ENCODE measurements at regions not wholly inside any gene's neighbourhood (a gene's known extent, or its start where the extent isn't known, plus 50 kb on each side); places are given as distances from the start of the nearest gene placed in this dataset.

DNA sequence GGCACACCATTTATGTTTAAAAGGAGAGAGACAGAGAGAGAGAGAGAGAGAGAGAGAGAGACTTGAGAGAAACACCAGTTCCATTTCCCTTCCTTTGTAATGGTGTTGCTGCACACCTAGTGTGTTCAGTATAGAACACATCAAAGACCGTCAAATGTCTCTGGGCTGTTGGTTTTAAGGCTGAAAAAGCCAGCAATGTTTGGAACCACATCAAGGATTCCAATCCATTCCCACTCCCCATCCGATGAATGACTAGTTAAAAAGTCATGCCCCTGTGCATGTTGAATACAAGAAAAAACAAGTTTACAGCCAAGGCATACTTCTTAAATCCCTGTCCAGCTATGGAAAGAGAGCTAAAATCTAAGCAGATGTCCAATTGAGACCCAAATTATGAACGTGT, 83.0 kb upstream of the IFNE start:
- DNase-seq, result no peak

DNA sequence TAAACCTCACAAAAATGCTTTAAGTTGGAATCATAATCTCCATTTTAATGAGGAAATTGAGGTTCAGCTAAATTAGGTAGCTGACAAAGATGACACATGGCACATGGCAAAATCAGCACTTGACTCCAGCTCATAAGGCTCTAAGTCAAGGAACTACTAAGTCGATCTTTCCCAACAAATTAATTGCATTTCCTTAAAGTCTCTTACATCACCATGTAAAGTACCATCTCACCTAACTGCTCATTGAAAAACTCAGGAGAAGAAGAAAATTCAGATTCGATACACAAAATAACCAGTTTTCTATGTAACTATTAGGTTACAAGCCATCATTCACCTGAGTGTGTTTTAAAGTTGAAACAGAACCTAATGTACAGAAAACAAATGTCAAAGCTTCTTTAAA, 85.8 kb upstream of the IFNE start:
- DNase-seq, result no peak

DNA sequence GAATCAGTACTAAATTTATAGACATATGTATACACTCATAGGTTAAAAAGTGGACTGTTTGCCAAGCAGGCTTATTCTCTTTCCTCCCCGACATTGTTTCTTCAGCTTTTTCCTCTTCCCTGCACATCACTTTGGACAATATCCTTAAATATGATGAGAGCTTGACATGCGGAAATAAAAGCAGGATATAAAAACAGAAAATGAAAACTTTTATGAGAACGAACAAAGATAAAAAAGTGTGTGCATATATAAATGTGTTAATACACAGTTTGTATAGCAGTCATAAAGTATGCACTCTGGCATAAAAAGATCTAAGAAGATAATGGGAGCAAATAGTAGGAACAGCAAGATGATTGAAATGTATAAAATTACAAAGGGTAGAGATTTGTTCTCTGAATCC, 86.4 kb upstream of the IFNE start:
- DNase-seq, result no peak

DNA sequence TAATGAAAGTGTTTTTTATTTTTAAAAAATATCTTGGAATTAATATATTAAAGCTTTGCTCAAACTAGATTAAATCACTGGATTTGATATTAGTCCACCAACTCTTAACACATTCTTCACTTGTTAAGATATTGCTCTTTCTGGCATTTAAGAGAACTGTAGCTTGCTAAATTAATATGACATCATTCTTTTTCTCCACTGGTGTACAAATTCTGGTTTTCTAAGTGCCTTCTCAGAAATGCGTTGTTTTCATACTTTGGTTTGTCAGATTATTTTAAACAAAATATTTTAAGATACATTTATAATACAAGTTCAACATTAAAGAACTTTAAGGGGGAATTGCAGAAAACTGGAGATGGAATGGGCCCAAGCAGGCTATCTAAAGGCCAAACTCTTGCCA, 87.6 kb upstream of the IFNE start:
- no peak for DNase-seq

DNA sequence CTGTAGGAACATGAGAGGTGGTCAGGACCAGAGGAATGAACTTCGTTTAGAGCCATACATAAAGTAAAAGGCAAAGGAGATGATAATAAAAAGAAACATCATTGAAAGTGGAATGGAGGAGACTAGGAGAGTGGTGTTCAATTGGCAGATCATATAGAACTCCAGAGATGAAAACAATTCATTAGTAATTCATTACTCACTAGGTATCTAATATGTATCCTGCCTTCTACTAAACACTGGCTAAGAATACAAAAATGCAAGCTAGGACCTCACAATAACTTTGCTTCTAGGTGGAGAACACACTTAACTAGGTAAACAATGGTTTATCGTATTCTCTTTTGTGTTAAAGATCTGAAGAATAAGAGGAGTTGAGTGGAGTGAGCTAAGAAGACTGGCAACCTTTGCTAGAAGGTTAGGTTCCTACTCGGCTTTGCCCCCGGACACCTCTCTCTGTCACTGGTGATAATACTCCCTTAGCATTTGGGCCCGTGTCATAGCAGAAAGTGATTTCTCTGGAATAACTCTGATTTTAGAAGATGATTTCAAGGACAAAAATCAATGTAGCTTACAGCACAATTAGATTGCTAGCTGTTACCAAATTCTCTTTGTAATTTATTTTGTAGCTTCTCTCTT, 88.6 kb upstream of the IFNE start:
- DNase-seq, result no peak

DNA sequence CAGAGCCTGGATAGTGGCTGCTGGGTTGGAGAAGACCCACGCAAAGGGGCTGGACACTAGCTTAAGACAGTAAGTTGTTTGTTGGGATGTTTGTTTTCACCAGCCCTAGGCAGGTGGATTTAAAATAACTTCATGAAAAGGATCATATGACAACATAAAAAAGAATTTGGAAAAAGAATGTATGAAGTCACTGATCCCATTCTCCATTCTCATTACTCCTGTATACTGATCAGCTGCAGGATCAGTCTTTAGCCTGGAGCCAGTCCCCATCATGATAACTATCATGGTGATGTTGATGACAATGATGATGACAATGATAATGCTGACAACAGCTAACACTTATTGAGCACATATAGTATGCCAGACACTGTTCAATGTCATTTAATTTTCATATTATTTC, 92.1 kb upstream of the IFNE start:
- no peak for DNase-seq

DNA sequence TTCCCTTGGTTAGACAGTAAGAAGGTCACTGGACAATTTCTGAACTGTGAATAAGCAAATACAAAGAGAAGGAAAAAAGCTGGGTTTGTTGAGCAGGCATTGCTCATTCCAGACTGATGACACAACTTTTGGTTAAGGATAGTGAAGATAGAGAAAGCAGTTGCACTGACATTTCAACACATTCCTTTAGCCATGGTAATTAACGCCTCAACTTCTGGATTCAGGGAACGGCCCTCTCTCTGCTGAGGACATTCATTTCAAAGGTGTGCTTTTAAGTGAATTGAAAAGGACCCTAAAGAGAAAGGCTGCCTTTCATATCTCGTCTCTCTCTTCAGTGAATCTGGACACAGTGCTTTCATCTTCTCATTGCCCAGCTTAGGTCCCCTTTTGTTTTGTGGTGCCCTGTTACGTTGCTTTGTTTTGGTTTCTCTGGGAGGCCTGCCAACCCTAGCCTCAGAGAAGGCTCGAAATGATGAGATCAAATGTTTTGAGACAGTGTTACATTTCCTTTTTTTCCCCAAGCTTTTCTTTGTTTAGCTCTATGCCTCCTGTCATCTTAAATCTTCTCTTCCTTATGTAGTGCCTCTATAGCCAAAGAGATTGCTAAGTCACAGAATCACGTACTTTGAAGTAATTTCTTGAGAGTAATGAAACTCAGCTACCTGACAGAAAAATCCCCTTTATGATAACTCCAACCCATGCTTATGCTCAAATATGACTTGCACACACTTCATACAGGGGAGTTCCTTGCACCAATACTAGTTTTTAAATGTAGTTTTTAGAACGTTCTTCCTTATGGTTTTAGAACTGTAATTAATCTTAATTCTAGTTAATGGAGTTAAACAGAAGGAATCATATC, 94.4 kb upstream of the IFNE start:
- DNase-seq, result no peak

DNA sequence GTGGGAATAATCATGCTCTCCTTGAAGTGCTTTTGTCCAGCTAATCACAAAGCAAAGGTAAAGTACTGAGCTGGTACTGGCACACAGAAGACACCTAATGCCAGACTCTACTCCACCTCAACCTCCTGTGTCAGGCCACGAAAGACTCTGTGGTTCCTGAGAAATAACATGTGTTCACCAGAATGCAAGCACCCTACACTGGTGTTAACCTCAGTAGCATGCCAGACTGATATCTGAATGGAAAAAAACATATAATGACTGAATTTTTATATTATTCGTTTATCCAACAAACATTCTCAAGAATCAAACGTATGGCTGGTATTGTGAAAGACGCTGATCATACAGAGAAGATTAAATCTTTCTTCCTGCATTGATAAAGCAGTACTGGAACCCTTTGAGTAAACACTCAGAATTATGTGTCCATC, 97.1 kb upstream of the IFNE start:
- DNase-seq, result no peak

DNA sequence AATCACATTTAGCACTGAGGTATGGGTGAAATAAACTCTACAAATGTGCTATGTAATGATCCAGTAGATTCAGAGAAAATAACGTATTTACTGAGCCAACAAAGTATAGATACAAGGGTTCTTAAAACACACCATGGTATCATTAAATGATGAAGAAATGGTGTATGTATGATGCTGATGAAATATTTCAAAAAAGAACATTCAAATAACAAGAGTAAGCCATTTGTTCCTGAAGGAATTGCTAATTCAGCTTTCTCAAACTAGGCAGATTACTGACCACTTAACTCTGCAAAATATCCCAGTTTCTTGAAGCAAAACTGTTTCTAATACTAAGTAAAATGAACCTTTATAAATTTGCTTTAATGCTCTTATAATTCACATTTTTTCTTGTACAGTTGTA, 97.6 kb upstream of the IFNE start:
- DNase-seq, result no peak

DNA sequence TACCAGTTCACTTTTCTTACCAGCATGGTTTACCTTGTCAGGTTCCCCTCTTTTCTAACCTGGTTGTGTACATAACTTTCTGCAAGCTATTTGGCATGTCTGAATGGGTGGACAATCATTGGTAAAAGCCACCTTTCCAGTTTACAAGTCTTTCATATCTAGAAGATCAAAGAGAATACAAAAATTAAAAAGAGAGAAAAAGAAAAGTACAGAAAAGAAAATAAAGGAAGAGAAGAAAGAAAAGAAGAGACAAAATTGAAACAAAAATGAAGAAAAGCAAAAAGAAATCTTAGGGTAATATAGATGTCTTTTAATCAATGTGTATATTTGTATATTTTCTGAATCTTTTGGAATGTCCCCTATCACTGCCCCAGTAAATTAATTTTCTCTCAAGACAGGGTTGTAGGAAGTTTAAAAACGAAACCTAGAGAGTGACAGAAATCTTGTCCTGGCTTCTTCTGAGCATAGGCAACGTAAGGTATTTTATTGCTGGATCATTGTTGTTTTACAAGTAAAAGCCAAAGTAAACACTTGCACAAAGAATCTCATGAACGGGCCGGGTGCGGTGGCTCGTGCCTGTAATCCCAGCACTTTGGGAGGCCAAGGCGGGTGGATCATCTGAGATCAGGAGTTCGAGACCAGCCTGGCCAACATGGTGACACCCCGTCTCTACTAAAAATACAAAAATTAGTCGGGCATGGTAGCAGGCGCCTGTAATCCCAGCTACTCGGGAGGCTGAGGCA, 98.7 kb upstream of the IFNE start:
- DNase-seq, result no peak

DNA sequence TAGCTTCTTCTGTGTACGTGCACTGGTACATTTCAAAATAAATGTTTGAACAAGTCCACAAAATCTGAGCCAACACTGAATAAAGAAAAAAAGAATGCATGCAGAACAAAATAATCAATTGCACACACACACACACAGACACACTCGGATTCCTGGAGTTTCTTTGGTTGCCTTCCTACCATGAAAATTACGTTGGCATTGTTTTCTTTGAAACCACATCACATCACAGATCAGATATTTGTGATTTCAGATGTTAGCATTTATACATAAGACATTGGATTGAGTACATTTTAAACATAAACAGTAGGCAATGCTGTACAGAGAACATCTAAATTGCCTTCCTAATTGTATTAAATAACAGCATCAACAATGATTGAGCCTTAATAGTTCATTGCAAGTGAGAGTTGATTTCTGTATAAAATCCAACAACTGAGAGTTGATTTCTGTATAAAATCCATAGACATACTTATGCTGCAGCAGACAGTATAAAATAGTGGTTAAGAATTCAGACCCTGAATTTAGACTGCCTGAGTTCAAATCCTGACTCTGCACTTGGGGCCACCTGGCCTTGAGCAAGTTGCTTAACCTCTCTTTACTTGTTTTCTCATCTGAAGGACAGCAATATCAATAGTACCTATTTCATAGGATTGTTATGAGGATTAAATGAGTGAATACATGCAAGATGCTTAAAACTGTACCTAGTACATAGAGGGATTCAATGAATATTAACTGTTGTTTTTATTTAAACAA, 101.7 kb upstream of the IFNE start:
- no peak for DNase-seq

DNA sequence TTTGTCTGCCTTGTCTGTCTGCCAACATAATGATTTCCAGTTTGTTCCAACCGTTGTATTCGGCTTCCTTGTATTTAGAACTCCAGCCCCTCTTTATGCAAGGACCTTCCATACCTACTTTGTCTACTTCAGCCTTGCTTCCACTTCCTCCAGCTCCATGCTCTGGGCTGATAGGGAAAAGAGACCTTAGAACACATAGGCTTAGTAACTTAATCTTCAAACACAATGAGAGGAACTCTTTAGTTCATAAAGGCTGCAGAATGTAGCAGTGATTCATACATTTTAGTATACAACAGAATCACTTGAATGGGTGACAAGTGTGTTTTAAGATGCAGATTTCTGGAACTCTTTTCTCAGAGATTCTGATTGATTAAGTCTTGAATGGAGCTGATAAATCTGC, 102.8 kb upstream of the IFNE start:
- DNase-seq, result no peak

DNA sequence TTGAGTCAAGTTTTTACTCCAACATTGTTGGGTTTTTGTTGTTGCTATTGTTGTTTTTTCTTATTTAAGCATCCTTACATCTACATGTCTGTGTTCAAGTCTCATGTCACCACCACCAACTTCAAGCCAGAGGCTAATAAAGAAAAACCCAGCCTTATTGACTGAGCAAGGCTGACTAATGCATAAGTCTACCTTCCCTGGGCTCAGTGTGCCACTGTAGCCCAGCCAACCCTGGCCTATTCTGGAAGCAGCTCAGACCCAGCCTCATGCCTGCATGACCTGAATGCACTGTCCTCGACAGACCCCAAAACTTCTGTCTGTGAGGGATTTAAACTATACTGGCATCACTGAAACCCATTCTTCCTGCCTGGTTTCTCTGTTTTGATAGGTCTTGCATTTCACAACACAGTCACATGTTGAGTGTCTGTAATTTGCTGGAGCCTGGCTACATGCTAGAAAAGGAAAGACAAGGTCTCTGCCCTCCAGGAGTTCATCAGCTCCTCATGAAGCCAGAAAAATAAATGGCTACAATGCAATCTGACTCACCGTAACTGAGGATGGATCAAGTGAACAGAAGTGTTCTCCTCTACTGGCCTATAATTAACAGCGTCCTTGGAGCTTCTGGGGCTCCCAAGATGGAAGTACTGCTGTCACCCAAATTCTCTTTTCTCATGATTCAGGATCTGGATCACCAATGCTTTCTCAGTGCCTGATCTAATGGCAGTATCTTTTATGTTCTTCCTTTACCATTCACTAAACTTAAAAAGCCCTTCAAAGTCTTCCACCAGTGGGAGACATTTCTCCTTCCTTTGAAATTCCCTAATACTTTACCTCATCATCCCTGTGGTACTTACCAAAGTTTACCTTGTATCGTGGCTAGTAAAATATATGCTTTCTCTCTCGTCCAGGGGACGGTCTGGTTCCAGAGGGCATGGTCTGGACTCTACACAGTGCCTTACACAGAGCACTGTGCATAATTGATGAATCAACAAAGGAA, 103.9 kb upstream of the IFNE start:
- DNase-seq, result no peak

DNA sequence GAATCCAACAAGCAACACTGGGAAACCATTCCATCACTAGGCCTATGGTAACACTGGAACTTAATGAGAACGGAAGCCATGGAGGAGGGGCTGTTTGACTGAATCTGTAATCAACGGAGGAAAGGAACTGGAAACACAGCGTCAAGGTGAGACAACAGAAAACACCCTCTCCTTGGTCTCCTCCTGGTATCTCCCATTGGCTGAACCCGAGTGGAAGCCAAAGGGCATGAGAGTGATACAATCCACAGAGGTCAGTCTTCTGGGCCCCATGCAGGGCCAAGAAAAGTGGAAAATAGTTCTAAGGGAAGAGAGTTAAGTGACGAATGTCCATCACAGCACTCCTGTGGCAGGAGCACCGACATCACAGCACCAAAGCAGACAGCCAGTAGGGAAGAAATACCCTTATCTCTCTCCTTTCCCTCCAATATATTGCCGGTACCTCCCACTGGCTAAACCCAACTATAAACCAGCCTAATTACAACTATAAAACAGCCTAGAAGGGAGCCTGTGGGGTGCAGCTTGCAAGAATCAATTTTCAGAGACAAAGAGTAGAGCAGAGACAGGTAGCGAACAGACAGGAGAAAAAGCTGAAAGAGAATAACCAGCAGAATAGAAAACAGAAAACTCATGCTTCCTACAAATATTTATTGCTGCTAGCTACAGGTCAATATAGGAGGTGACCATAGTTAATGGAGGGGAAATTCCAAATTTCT, 107.4 kb upstream of the IFNE start:
- DNase-seq, result no peak

DNA sequence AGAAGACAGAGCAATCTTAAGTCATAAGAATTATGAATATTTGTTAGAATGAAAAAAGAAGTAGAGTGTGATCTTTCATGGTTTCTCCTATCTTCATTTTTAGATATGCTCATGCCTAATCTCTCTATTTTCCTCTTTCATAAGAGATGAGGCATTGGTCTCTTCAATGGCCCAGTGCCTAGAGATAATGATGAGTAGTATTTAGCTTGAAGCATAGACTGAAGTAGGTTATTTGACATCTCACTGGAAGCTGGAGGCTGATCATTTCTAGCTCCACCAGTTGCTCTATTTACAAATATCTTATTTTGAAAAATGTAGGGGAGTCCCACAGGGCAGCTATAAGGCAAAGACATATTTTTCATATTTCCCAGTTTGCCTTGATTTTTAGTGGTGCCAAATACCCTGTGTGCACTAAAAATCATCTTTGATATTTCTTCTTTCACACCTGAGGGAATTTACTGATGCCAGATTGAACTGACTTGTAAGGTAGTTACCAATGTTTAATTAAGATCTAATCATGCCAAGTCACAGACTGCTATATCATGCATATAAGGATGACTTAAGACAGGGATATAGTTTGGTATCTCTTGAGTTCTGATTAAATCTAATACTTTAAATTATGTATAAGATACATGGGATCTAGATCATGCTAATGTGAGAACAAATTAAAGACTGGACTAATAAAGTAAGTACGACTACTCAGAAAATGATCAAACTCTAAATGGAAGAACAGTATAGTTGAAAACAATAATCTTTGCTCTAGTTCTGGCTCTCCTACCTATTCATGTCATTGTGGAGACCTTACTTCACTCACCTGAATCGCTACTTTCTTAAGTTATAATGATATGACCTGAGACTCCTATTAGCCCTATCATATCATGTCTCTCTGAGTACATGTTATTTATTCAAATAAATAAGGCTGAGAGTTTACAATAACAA, 108.2 kb upstream of the IFNE start:
- DNase-seq, result no peak

DNA sequence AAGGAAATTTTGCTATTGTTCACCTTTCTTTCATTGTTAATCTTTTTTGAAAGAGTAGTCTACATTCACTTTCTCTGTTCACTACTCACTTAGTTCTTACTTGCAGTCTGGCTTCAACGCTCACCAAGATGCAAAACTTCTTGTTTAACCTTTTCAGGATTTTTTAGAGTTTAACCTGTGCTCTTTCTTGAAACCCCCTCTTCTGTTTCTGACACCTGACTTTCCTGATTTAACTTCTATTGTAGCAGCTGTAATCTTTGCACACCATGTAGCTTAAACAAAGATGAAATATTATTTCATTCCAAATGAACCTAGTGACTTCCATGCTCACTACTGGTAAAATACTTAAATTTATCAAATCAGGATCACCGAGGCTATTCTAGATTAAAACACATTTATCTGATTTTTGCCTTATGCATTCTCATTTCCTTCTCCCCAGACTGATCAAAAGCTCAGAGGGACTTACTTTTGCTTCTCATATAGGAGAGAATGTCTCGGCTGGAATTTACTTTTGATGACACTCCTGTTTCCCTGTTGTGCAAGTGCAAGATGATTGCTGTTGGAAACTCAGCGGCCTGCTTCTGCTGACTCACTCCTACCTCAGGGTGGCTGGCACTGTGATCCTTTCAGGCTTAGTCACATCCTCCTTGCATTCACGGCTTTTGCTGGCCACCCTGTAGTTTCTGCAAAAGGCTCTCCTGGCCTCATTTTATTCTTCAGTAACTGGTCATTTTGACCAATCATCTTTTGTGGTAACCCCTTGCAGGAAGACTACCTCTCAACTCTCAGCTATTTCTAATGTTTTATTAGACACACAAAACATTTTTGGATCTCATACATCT, 109.3 kb upstream of the IFNE start:
- DNase-seq, result peak; percentile 37

DNA sequence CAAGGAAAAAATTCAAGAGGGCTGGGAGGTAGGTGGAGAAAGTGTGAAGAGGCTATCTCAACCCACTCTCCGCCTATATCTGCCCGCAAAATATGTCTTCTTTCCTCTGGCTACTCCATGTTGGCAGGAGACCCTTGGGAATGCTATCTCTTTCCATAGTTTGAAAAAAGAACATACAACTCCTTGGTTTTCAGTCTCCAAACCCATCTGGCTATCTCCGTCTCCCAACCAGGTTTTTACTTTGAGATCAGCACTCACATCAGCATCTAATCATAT, 109.9 kb upstream of the IFNE start:
- DNase-seq, result no peak

DNA sequence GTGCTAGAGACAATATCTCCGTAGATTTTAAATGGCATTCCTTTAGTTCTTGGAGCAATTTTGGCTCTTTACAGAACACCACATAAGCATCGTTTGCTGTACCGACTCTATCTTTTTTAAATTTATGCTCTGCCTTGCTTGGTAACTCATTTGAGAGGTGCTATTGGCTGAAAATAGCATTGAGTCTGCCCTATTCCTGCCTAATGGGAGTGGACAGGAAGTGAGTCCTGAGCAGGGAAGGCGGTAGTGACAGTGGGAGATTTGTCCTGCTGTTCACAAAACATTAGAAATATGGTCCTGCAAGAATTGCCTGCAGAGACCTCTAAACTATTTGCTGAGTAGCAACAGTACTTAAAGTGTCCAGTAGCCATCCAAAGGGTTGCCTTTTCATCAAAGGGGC, 115.2 kb upstream of the IFNE start:
- DNase-seq, result no peak

DNA sequence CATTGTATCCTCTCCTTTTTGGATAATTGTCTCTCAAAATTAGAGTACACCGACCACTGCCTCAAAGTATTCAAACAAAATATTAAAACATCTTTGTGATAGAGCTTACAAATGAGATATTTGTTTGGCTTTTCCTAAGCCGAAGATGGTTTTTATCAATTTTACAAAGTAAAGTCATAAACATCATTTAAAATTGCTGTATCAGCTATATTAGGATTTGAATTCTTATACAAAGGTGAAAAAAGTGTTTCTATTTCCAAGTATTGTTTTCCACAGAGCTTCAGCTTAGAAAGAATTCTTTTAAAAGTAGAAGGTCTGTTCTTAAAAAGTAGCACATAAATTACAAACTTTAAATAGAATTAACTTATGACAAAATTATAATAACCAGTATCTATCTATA, 116.6 kb upstream of the IFNE start:
- DNase-seq, result no peak
